ENCODE measurements at regions not wholly inside any gene's neighbourhood (a gene's known extent, or its start where the extent isn't known, plus 50 kb on each side); places are given as distances from the start of the nearest gene placed in this dataset.

- no peak overlapping the region for H3K27ac ChIP-seq (ENCODE audit: control insufficient read depth, insufficient read depth, low read length)
- H3K79me2 ChIP-seq (ENCODE audit: control insufficient read depth, insufficient read depth, low read length): no peaks in the 10 kb centered on the region
- no peak overlapping the region for H2AFZ ChIP-seq (ENCODE audit: control insufficient read depth, low read length)
- FAIRE-seq (no peak), DNase-seq (ENCODE audit: low read depth, low spot score) (no peak)
- TF ChIP-seq EZH2 (IDR thresholded peaks at IDR 0.05; ENCODE audit: low read length) (no peak), CTCF (optimal IDR thresholded peaks at IDR 0.05 in 1 of 3, IDR thresholded peaks at IDR 0.05 in 1 of 3, conservative IDR thresholded peaks at IDR 0.05 in 1 of 3; ENCODE audit: extremely low read depth in 1 of 3, insufficient read depth in 2 of 3, low read length in 3 of 3) (no peak)
- H3K27me3 ChIP-seq (ENCODE audit: control insufficient read depth, extremely low read depth, insufficient read depth, low read length): no peaks in the 10 kb centered on the region
- no peak overlapping the region for H3K9ac ChIP-seq (ENCODE audit: control insufficient read depth, extremely low read depth, insufficient read depth, low read length)
- no peaks in the 10 kb centered on the region for H3K4me1 ChIP-seq (ENCODE audit: control insufficient read depth, extremely low read depth, insufficient read depth, low read length)
- H3K9me1 ChIP-seq (ENCODE audit: control insufficient read depth, extremely low read depth, insufficient read depth, low read length): no peaks in the 10 kb centered on the region
- no peaks in the 10 kb centered on the region for H4K20me1 ChIP-seq (ENCODE audit: control insufficient read depth, extremely low read depth, insufficient read depth, low read length)
- no peak overlapping the region for H3K4me3 ChIP-seq (ENCODE audit: control insufficient read depth in 2 of 3, extremely low read depth in 1 of 3, insufficient read depth in 2 of 3, low read depth in 1 of 3, low read length in 3 of 3)
- H3K4me2 ChIP-seq (ENCODE audit: control insufficient read depth, extremely low read depth, insufficient read depth, low read depth, low read length): no peak overlapping the region
- H3K9me3 ChIP-seq (ENCODE audit: control insufficient read depth, low read depth, low read length): no peaks in the 10 kb centered on the region
- dilution Hi-C loops (cut with MboI; ENCODE audit: extremely low pct_ligation_motif_present, low sequenced_read_pairs): no loop called here
- H3K36me3 ChIP-seq (ENCODE audit: control insufficient read depth in 2 of 2, extremely low read depth in 1 of 2, insufficient read depth in 2 of 2, low read length in 2 of 2): no peaks in the 10 kb centered on the region
These were observed 72.8 kb upstream of the MAPK10 start for GRCh38 chr4:86432559-86433134.

- DNase-seq (ENCODE audit: low read depth, low spot score) (no peak), FAIRE-seq (no peak)
- H3K79me2 ChIP-seq (ENCODE audit: control insufficient read depth, insufficient read depth, low read length): no peaks in the 10 kb centered on the region
- H2AFZ ChIP-seq (ENCODE audit: control insufficient read depth, low read length): no peak overlapping the region
- peaks cover 19% of the 10 kb centered on the region for H3K4me1 ChIP-seq (ENCODE audit: control insufficient read depth, extremely low read depth, insufficient read depth, low read length)
- H3K4me2 ChIP-seq (ENCODE audit: control insufficient read depth, extremely low read depth, insufficient read depth, low read depth, low read length): no peak overlapping the region
- no peak for TF ChIP-seq CTCF (optimal IDR thresholded peaks at IDR 0.05 in 1 of 3, IDR thresholded peaks at IDR 0.05 in 1 of 3, conservative IDR thresholded peaks at IDR 0.05 in 1 of 3; ENCODE audit: extremely low read depth in 1 of 3, insufficient read depth in 2 of 3, low read length in 3 of 3)
- TF ChIP-seq EZH2 (IDR thresholded peaks at IDR 0.05; ENCODE audit: low read length): no peak
- no peak overlapping the region for H3K9ac ChIP-seq (ENCODE audit: control insufficient read depth, extremely low read depth, insufficient read depth, low read length)
- no peaks in the 10 kb centered on the region for H3K9me3 ChIP-seq (ENCODE audit: control insufficient read depth, low read depth, low read length)
- H3K27me3 ChIP-seq (ENCODE audit: control insufficient read depth, extremely low read depth, insufficient read depth, low read length): no peaks in the 10 kb centered on the region
- dilution Hi-C loops (cut with MboI; ENCODE audit: extremely low pct_ligation_motif_present, low sequenced_read_pairs): no loop called here
- H4K20me1 ChIP-seq (ENCODE audit: control insufficient read depth, extremely low read depth, insufficient read depth, low read length): no peaks in the 10 kb centered on the region
- no peak overlapping the region for H3K4me3 ChIP-seq (ENCODE audit: control insufficient read depth in 2 of 3, extremely low read depth in 1 of 3, insufficient read depth in 2 of 3, low read depth in 1 of 3, low read length in 3 of 3)
- no peaks in the 10 kb centered on the region for H3K36me3 ChIP-seq (ENCODE audit: control insufficient read depth in 2 of 2, extremely low read depth in 1 of 2, insufficient read depth in 2 of 2, low read length in 2 of 2)
- H3K9me1 ChIP-seq (ENCODE audit: control insufficient read depth, extremely low read depth, insufficient read depth, low read length): peaks cover 2% of the 10 kb centered on the region
- no peak overlapping the region for H3K27ac ChIP-seq (ENCODE audit: control insufficient read depth, insufficient read depth, low read length)
These were observed 79.4 kb upstream of the MAPK10 start for GRCh38 chr4:86439293-86439692.

All from keratinocyte (primary cell).